Astrocyte of the cerebellum (primary cell): ENCODE measurements at regions not wholly inside any gene's neighbourhood (a gene's known extent, or its start where the extent isn't known, plus 50 kb on each side); places are given as distances from the start of the nearest gene placed in this dataset.
"Not testable (repeated sequence)": the region's sequence is repeated elsewhere in the genome, so short reads cannot be mapped to it uniquely, and the experiment has no call there.

Experiments
- DNase-seq: peaks from one replicate; pipeline ENCODE4 v3.0.0-alpha.2; 2011; ENCODE audit warnings: low read depth
- H3K4me3 ChIP-seq: 2 replicates; pipeline ENCODE4 v1.5.1; 2011; ENCODE audit warnings: mild to moderate bottlenecking, low read depth, low read length, moderate library complexity
- in situ Hi-C: cut with HindIII; loops from 2 replicates; pipeline ENCODE4 v1.10.0; 2017; ENCODE audit warnings: low sequenced_read_pairs
- TF ChIP-seq, protein P1 (sequence below): IDR thresholded peaks from 2 replicates; pipeline ENCODE4 v1.5.1; 2012; ENCODE audit warnings: low read length, low read depth, moderate library complexity, mild to moderate bottlenecking; ENCODE audit errors: missing control alignments

GRCh38 chr6:58073263-58073662 is 755.8 kb downstream of the PRIM2 start:
- no peak overlapping the region for H3K4me3 ChIP-seq
- TF ChIP-seq, protein P1, sequence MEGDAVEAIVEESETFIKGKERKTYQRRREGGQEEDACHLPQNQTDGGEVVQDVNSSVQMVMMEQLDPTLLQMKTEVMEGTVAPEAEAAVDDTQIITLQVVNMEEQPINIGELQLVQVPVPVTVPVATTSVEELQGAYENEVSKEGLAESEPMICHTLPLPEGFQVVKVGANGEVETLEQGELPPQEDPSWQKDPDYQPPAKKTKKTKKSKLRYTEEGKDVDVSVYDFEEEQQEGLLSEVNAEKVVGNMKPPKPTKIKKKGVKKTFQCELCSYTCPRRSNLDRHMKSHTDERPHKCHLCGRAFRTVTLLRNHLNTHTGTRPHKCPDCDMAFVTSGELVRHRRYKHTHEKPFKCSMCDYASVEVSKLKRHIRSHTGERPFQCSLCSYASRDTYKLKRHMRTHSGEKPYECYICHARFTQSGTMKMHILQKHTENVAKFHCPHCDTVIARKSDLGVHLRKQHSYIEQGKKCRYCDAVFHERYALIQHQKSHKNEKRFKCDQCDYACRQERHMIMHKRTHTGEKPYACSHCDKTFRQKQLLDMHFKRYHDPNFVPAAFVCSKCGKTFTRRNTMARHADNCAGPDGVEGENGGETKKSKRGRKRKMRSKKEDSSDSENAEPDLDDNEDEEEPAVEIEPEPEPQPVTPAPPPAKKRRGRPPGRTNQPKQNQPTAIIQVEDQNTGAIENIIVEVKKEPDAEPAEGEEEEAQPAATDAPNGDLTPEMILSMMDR, result no peak
- in situ Hi-C loops, result no loop called here
- DNase-seq, result no peak

DNA sequence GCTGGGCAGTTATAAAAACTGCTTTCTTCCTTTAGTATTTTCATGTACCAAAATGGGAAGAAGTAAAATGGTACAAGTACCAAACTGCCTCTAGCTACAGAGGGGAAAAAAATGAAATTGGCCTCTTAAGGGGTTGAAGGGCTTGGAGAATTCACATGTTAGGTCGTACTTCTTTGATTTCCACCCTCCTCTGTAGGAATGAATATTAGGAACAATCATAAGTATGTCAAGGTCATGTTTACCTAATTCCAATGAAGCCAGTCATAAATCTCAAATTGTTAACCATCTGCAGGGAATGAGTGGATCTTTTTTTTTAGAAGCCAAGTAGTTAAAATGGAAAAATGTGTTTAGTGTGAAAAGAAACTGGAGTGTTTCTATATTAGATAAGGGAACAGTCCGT is 772.6 kb downstream of the PRIM2 start:
- H3K4me3 ChIP-seq, DNase-seq, in situ Hi-C loops: not testable (repeated sequence)

GRCh38 chr6:58097251-58097650 is 779.8 kb downstream of the PRIM2 start:
- H3K4me3 ChIP-seq, DNase-seq, in situ Hi-C loops: not testable (repeated sequence)

DNA sequence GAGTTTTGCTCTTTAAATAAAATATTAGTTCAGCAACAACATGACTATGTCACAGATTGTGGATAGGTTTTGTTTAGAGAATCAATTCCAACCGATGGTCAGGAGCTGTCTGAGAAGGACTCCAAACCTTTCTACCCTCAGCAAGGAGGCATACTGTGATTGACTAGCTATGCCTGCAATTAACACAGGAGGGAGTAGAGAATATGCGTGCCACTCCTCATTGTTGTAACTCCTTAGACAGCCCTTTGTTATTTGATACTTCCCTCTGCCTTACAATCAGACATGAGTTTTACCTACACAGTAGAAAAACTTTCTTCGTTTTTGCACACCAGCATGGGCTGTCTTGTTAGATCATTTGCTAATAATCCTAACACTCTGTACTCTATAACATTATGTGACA is 796.5 kb downstream of the PRIM2 start:
- in situ Hi-C loops, result no loop called here

GRCh38 chr6:58117162-58117561 is 799.7 kb downstream of the PRIM2 start:
- H3K4me3 ChIP-seq, DNase-seq, in situ Hi-C loops: not testable (repeated sequence)

More for the DNA sequence above, 796.5 kb downstream of the PRIM2 start:
- TF ChIP-seq, protein P1, result no peak
- DNase-seq, result no peak
- H3K4me3 ChIP-seq, result no peak overlapping the region

- H3K4me3 ChIP-seq, DNase-seq, in situ Hi-C loops: not testable (repeated sequence)
Measured at GRCh38 chr6:58121616-58122015, 804.2 kb downstream of the PRIM2 start.

GRCh38 chr6:58123770-58124169 is 806.3 kb downstream of the PRIM2 start:
- DNase-seq, H3K4me3 ChIP-seq, in situ Hi-C loops: not testable (repeated sequence)

- in situ Hi-C loops, result not testable (repeated sequence)
Measured at GRCh38 chr6:58128549-58128948, 811.1 kb downstream of the PRIM2 start.

GRCh38 chr6:58129098-58129497 is 811.7 kb downstream of the PRIM2 start:
- in situ Hi-C loops, DNase-seq, H3K4me3 ChIP-seq: not testable (repeated sequence)

More at GRCh38 chr6:58128549-58128948, 811.1 kb downstream of the PRIM2 start:
- DNase-seq, H3K4me3 ChIP-seq: not testable (repeated sequence)

DNA sequence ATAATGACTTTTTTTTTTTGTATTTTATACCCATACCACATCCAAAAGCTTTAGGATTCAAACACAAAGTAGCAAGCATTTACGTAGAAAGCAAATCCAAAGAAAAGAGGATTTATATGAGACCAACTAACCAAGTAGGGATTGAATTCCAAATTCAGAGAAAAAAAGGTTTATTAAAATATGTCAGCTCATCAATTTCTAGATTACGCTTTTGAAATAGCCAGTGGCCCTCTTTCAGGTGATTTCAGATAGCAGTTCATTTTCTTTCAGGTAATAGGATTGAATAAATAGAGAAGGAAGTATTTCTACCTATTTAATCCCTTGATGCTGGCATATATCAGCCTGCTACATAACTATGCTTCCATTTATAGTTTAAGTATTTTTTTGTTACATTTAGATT is 822.3 kb downstream of the PRIM2 start:
- H3K4me3 ChIP-seq, in situ Hi-C loops, DNase-seq: not testable (repeated sequence)

GRCh38 chr6:58171025-58171424 is 853.6 kb downstream of the PRIM2 start:
- in situ Hi-C loops, H3K4me3 ChIP-seq, DNase-seq: not testable (repeated sequence)

DNA sequence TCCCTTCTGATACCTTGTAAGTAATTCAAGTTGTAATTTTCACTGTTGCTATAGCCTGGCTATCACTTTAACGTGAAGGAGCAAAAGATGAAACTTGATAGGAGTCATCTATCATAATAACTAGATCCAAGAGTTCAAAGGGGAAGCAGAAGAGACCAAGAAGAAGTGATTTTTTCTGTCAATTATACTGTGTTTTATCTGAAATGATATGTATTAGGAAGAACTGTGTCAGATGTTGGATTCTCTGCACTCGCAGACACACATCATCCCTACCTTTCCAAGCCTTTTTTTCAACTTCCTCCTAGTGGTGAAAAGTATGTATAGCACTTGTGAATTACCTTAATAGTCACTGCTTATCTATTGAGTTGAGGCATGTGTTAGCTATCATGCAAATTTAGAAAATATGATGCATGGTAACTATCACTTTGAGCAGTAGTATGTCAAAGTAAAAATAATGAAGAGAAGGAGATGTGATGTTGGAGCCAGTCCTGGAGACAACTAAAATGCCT is 864.2 kb downstream of the PRIM2 start:
- DNase-seq, H3K4me3 ChIP-seq, in situ Hi-C loops: not testable (repeated sequence)

DNA sequence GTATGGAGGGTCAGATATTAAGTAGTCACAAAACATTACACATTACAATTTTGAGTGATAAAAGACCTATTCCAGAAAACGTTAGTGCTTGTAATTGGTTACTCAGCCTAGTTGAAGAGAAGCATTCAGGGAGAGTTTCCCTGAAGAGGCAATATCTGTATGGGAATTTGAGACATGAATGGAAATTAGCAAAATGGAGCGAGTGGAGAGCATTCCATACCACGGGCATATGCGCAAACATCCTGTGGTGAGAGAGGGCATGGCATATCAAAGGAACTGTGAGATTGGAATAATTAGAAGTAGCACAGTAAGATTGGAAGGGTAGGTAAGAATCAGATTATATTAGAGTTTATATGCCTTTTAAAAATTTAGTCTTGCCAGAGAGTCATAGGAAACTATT is 867.9 kb downstream of the PRIM2 start:
- DNase-seq, H3K4me3 ChIP-seq, in situ Hi-C loops: not testable (repeated sequence)

DNA sequence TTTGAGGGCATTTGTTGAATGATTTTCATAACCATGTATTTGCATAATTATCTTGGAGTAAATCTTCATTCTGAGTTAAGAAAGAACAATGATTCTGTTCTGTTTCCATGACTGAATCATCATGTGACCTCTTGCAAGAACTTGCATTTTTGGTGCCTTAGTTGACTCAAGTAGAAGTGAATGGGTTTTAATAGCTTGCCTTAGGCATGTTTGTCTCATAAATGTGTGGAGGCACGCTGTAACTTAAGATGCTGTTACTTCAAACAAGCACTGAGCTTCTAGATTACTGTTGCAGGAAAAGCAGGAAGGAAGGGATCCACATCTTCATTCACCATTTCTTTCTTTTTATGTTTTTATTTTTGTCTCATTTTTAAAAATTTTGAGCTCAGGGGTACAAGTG is 875.8 kb downstream of the PRIM2 start:
- H3K4me3 ChIP-seq, in situ Hi-C loops, DNase-seq: not testable (repeated sequence)
